Neural crest cell (in vitro differentiated cells): ENCODE measurements at regions not wholly inside any gene's neighbourhood (a gene's known extent, or its start where the extent isn't known, plus 50 kb on each side); places are given as distances from the start of the nearest gene placed in this dataset.
"Not testable (repeated sequence)": the region's sequence is repeated elsewhere in the genome, so short reads cannot be mapped to it uniquely, and the experiment has no call there.

ENCODE experiments used
- DNase-seq: peaks from one replicate; pipeline ENCODE4 v3.0.0; 2021; ENCODE audit warnings: low read depth, mixed read lengths, low spot score
- H3K27ac Mint-ChIP-seq: one replicate; pipeline ENCODE4 v1.8.0; 2021; ENCODE audit warnings: mild to moderate bottlenecking, mixed read lengths; ENCODE audit not compliant: unreplicated experiment
- H3K27me3 Mint-ChIP-seq: 2 replicates; pipeline ENCODE4 v1.8.0; 2021; ENCODE audit warnings: low read depth, mild to moderate bottlenecking, mixed read lengths
- H3K36me3 Mint-ChIP-seq: 2 replicates; pipeline ENCODE4 v1.8.0; 2021; ENCODE audit warnings: low read depth, mild to moderate bottlenecking, mixed read lengths
- H3K4me1 Mint-ChIP-seq: 2 replicates; pipeline ENCODE4 v1.8.0; 2021; ENCODE audit warnings: mixed read lengths
- H3K4me3 Mint-ChIP-seq: one replicate; pipeline ENCODE4 v1.8.0; 2021; ENCODE audit warnings: mild to moderate bottlenecking, mixed read lengths
- H3K9me3 Mint-ChIP-seq: 2 replicates; pipeline ENCODE4 v1.8.0; 2021; ENCODE audit warnings: mixed read lengths
- TF ChIP-seq, protein P1 (sequence below): fragments of 200-600 bp; sonication (generic); conservative IDR thresholded peaks from 2 replicates; pipeline ENCODE4 v1.5.0; 2021; ENCODE audit warnings: antibody characterized with exemption, mild to moderate bottlenecking

DNA sequence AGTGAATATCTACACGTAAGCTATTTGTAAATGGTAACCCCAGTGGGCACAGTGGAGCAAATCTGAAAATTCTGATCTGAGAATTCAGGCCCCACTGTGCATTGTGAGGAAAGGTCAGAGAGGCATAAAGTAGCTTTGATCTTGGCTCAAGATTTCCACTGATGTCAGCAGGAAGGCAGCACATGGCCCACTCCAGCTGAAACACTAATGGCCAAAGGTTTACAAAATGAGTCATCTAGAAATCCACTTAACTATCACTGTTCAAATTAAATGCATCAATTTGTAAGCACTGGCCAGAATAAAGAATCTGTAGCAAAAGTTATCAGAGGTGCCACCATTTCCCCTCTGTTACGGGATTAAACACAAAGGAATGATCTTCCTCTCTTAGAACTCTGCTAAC is 191.6 kb downstream of the C9orf152 start:
- TF ChIP-seq, protein P1, sequence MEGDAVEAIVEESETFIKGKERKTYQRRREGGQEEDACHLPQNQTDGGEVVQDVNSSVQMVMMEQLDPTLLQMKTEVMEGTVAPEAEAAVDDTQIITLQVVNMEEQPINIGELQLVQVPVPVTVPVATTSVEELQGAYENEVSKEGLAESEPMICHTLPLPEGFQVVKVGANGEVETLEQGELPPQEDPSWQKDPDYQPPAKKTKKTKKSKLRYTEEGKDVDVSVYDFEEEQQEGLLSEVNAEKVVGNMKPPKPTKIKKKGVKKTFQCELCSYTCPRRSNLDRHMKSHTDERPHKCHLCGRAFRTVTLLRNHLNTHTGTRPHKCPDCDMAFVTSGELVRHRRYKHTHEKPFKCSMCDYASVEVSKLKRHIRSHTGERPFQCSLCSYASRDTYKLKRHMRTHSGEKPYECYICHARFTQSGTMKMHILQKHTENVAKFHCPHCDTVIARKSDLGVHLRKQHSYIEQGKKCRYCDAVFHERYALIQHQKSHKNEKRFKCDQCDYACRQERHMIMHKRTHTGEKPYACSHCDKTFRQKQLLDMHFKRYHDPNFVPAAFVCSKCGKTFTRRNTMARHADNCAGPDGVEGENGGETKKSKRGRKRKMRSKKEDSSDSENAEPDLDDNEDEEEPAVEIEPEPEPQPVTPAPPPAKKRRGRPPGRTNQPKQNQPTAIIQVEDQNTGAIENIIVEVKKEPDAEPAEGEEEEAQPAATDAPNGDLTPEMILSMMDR, result no peak
- peaks cover 25% of the 10 kb centered on the region for H3K4me1 Mint-ChIP-seq
- H3K27ac Mint-ChIP-seq, result peak overlapping the region; percentile 28

DNA sequence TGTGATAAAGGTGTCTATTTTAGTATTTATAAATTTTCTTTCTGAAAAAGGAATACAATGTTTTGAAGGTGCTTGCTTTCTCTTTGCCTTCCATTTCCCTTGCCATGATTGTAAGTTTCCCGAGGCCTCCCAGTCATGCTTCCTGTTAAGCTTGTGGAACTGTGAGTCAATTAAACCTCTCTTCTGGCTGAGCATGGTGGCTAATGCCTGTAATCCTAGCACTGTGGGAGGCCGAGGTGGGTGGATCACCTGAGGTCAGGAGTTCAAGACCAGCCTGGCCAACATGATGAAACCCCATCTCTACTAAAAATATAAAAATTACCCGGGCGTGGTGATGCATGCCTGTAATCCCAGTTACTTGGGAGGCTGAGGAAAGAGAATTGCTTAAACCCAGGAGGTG is 187.7 kb downstream of the C9orf152 start:
- not testable (repeated sequence) for H3K27me3 Mint-ChIP-seq, H3K4me3 Mint-ChIP-seq, H3K27ac Mint-ChIP-seq, H3K36me3 Mint-ChIP-seq, H3K9me3 Mint-ChIP-seq, DNase-seq
- peaks cover 39% of the 10 kb centered on the region for H3K4me1 Mint-ChIP-seq

More for the DNA sequence above, 191.6 kb downstream of the C9orf152 start:
- Mint-ChIP-seq H3K27me3 (no peaks in the 10 kb centered on the region), H3K36me3 (peaks cover 2% of the 10 kb centered on the region), H3K4me3 (no peak overlapping the region), H3K9me3 (peaks cover 2% of the 10 kb centered on the region)
- DNase-seq, result no peak

DNA sequence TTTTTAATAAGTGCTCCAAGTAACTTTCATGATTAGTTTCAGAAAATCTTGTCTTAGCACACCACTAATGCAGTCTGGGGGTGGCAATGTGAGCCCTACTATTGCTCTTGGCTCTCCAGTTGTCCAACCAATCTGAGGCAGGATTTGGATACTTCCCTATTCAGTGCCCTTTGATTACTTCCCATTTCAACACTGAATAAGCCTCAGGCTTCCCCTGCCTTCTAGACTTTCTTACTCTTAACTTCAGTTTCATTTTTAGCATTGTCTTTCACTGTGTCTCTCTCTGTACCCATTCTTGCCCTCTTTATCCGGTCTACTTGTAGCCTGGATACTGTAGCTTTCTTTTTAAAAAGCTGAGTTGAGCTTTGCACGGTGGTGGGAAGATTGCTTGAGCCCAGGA is 186.1 kb downstream of the C9orf152 start:
- Mint-ChIP-seq H3K27ac (peak overlapping the region; percentile 52), H3K36me3 (peaks cover 3% of the 10 kb centered on the region), H3K9me3 (peaks cover 3% of the 10 kb centered on the region), H3K4me1 (peaks cover 41% of the 10 kb centered on the region), H3K27me3 (no peaks in the 10 kb centered on the region), H3K4me3 (no peak overlapping the region)
- no peak for DNase-seq
- TF ChIP-seq, protein P1, result no peak

DNA sequence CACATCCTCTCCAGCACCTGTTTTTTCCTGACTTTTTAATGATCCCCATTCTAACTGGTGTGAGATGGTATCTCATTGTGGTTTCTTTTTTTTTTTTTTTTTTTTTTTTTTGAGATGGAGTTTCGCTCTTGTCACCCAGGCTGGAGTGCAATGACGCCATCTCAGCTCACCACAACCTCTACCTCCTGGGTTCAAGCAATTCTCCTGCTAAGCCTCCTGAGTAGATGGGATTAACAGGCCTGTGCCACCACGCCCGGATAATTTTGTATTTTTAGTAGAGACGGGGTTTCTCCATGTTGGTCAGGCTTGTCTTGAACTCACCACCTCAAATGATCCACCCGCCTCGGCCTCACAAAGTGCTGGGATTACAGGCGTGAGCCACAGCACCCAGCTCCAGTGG is 184.7 kb downstream of the C9orf152 start:
- H3K9me3 Mint-ChIP-seq, H3K27ac Mint-ChIP-seq, H3K36me3 Mint-ChIP-seq, H3K27me3 Mint-ChIP-seq, H3K4me3 Mint-ChIP-seq, DNase-seq: not testable (repeated sequence)
- peaks cover 48% of the 10 kb centered on the region for H3K4me1 Mint-ChIP-seq

DNA sequence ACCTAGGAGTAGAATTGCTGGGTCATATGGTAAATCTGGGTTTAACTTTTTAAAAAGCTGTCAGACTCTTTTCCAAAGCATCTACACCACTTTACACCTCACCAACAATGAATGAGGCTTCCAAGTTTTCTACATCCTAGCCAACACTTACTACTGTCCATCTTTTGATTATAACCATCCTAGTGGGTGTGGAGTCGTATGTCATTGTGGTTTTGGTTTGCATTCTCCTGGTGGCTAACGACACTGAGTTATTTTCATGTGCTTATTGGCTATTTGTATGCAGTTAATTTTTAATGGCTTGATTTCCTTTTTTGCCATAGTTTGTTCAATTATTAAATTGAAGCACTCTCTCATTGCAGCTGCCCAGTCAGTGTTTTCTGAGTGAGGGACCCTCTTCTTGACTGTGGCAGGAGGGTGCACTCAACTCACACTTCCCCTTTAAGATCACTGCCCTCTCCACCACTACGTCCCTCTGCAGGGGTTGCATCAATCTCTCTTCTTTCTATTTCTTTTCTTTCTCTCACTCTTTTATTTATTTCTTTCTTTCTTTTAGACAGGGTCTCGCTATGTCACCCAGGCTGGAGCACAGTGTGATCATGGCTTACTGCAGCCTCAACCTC is 182.3 kb downstream of the C9orf152 start:
- H3K27ac Mint-ChIP-seq, result peak overlapping the region; percentile 32
- peaks cover 69% of the 10 kb centered on the region for H3K4me1 Mint-ChIP-seq
- peaks cover 3% of the 10 kb centered on the region for H3K9me3 Mint-ChIP-seq
- H3K4me3 Mint-ChIP-seq, result no peak overlapping the region
- H3K36me3 Mint-ChIP-seq, result peaks cover 3% of the 10 kb centered on the region
- H3K27me3 Mint-ChIP-seq, result no peaks in the 10 kb centered on the region
- DNase-seq, result no peak
- TF ChIP-seq, protein P1, result no peak

DNA sequence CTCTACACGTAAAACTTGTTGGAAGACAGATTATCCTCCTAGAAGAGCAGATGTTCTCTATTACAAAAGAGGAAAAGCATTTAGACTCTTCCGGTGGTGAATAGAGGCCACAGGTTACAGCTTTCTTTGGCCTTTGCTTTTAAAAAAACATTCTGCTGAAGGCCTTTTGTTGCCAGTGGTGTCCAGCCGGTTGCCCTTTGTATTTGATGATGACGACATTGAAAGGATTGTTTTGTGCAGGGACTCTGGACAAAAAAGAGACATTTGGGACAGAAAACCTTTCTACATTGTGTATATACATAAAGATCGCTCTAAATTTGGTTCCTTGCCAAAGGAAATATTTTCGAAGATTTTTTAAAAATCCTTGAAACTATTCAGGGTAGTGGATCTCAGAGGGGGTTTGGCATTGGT is 180.3 kb downstream of the C9orf152 start:
- TF ChIP-seq, protein P1, result no peak
- Mint-ChIP-seq H3K27me3 (no peaks in the 10 kb centered on the region), H3K27ac (peak overlapping the region; percentile 99), H3K9me3 (peaks cover 3% of the 10 kb centered on the region), H3K4me1 (peaks cover 59% of the 10 kb centered on the region), H3K4me3 (peak overlapping the region; percentile 67), H3K36me3 (peaks cover 3% of the 10 kb centered on the region)
- DNase-seq, result peak; percentile 21
